HL-60 (cell line): ENCODE measurements at regions not wholly inside any gene's neighbourhood (a gene's known extent, or its start where the extent isn't known, plus 50 kb on each side); places are given as distances from the start of the nearest gene placed in this dataset.

ENCODE experiments used
- DNase-seq, 2 experiments: peaks; one replicate each; pipeline ENCODE4 v3.0.0-alpha.2; 2010 to 2020; ENCODE audit warnings: low read depth in 1 of 2, low spot score in 1 of 2
- H3K27ac ChIP-seq: fragments of 250-450 bp; sonication (Bioruptor Pico); replicated peaks from 2 replicates; pipeline ENCODE4 v1.5.1; 2020; ENCODE audit warnings: mild to moderate bottlenecking, moderate library complexity
- H3K27me3 ChIP-seq: fragments of 250-450 bp; sonication (Bioruptor Pico); 2 replicates; pipeline ENCODE4 v1.5.1; 2021; ENCODE audit warnings: mild to moderate bottlenecking, moderate library complexity; ENCODE audit not compliant: insufficient read depth, poor library complexity, severe bottlenecking
- H3K4me3 ChIP-seq: replicated peaks from 2 replicates; pipeline ENCODE4 v1.5.1; 2011; ENCODE audit warnings: mild to moderate bottlenecking, control low read depth, low read length; ENCODE audit not compliant: insufficient read depth
- CTCF ChIP-seq: IDR thresholded peaks from one replicate; pipeline ENCODE4 v1.5.1; 2011; ENCODE audit warnings: low read length, control low read depth, inconsistent platforms; ENCODE audit not compliant: insufficient read depth
- GABPA ChIP-seq: IDR thresholded peaks from 2 replicates; pipeline ENCODE4 v1.6.1; 2012; ENCODE audit warnings: low read depth
- POLR2AphosphoS5 ChIP-seq: IDR thresholded peaks from 2 replicates; pipeline ENCODE4 v1.6.1; 2012; ENCODE audit warnings: low read depth
- SPI1 ChIP-seq: IDR thresholded peaks from 2 replicates; pipeline ENCODE4 v1.6.1; 2012; ENCODE audit warnings: low read depth, mild to moderate bottlenecking, borderline replicate concordance
- TF ChIP-seq, protein P1 (sequence below): IDR thresholded peaks from 2 replicates; pipeline ENCODE4 v1.6.1; 2012; ENCODE audit warnings: low read depth; ENCODE audit not compliant: insufficient replicate concordance

DNA sequence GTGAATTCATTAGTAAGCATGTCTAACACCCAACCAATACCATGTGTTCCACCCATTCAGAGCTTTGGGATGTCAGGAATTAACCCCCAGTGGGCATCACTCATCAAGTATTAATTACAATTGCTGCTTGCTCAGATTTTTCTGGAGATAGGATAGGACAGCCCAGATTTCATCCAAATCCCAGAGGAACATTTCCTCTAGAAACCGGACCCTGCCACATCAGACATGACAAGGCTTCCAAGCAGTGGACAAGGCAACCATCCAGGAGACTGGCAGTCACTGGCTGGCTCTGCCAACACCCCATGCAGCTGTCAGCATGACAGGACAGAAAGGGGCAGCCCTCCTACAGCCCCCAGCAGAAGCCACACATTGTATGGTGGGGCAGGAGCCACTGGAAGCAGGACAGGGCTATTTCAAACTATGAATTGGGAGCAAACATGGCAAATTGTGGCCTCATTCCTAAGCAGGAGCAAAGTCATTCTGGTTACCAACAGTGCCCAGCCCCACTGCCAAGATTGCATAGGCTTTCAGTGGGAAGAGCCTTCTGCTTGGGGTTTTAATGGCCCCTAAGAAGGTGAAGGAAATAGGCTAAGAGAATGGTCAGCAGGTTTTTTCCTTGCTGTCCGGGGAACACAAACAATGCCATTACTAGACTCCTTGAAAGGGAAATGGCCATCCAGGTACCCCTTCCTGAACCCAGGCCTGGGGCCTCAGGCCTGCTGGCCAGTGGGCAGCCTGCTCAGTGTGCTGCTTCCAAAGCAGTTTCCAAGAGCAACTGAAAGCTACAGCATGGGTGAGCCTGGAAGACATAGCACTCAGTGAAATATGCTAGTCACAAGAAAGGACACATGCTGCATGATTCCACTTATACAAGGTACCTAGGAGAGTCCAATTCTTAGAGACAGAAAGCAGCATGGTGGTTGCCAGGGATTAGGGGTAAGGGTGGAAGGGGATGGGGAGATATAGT is 294.7 kb upstream of the SLC30A5 start:
- Histone ChIP-seq H3K27ac (no peak overlapping the region), H3K4me3 (no peak overlapping the region), H3K27me3 (no peaks in the 10 kb centered on the region)
- TF ChIP-seq CTCF (no peak), GABPA (no peak), POLR2AphosphoS5 (no peak), SPI1 (no peak)
- TF ChIP-seq, protein P1, sequence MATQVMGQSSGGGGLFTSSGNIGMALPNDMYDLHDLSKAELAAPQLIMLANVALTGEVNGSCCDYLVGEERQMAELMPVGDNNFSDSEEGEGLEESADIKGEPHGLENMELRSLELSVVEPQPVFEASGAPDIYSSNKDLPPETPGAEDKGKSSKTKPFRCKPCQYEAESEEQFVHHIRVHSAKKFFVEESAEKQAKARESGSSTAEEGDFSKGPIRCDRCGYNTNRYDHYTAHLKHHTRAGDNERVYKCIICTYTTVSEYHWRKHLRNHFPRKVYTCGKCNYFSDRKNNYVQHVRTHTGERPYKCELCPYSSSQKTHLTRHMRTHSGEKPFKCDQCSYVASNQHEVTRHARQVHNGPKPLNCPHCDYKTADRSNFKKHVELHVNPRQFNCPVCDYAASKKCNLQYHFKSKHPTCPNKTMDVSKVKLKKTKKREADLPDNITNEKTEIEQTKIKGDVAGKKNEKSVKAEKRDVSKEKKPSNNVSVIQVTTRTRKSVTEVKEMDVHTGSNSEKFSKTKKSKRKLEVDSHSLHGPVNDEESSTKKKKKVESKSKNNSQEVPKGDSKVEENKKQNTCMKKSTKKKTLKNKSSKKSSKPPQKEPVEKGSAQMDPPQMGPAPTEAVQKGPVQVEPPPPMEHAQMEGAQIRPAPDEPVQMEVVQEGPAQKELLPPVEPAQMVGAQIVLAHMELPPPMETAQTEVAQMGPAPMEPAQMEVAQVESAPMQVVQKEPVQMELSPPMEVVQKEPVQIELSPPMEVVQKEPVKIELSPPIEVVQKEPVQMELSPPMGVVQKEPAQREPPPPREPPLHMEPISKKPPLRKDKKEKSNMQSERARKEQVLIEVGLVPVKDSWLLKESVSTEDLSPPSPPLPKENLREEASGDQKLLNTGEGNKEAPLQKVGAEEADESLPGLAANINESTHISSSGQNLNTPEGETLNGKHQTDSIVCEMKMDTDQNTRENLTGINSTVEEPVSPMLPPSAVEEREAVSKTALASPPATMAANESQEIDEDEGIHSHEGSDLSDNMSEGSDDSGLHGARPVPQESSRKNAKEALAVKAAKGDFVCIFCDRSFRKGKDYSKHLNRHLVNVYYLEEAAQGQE = no peak
- DNase-seq = no peak

- Histone ChIP-seq H3K27ac (no peak overlapping the region), H3K27me3 (no peaks in the 10 kb centered on the region), H3K4me3 (no peak overlapping the region)
- DNase-seq = no peak
- TF ChIP-seq SPI1 = no peak
- no peak for TF ChIP-seq CTCF
- no peak for TF ChIP-seq GABPA
- no peak for TF ChIP-seq POLR2AphosphoS5
- TF ChIP-seq, protein P1 = no peak
Measured at GRCh38 chr5:68802430-68802829, 291.4 kb upstream of the SLC30A5 start.

GRCh38 chr5:68803881-68804319 is 289.9 kb upstream of the SLC30A5 start:
- TF ChIP-seq POLR2AphosphoS5 (no peak), SPI1 (no peak), CTCF (no peak)
- TF ChIP-seq, protein P1 = no peak
- Histone ChIP-seq H3K27ac (no peak overlapping the region), H3K27me3 (no peaks in the 10 kb centered on the region), H3K4me3 (no peak overlapping the region)
- DNase-seq = no peak
